Fibroblast of lung (primary cell): ENCODE measurements at regions not wholly inside any gene's neighbourhood (a gene's known extent, or its start where the extent isn't known, plus 50 kb on each side); places are given as distances from the start of the nearest gene placed in this dataset.

Experiments used
- CTCF ChIP-seq, 2 donors: IDR thresholded peaks in 1 of 2; conservative IDR thresholded peaks in 1 of 2; 1 replicate in 1 of 2; 2 replicates in 1 of 2; pipeline ENCODE4 v1.5.1; 2011 to 2012; ENCODE audit warnings: low read length in 2 of 2, control low read depth in 1 of 2, inconsistent platforms in 1 of 2, low read depth in 1 of 2, mild to moderate bottlenecking in 1 of 2
- EZH2 ChIP-seq: IDR thresholded peaks from 2 replicates; pipeline ENCODE4 v1.5.1; 2012; ENCODE audit warnings: low read length, control low read depth, mild to moderate bottlenecking; ENCODE audit errors: missing control alignments

- TF ChIP-seq CTCF (conservative IDR thresholded peaks at IDR 0.05 in 1 of 2, IDR thresholded peaks at IDR 0.05 in 1 of 2; ENCODE audit: low read depth in 1 of 2, low read length in 2 of 2): no peak
- TF ChIP-seq EZH2: no peak
Observed at GRCh38 chr13:99816321-99816720, 155.2 kb downstream of the ZIC5 start.
